ENCODE measurements at regions not wholly inside any gene's neighbourhood (a gene's known extent, or its start where the extent isn't known, plus 50 kb on each side); places are given as distances from the start of the nearest gene placed in this dataset.

DNA sequence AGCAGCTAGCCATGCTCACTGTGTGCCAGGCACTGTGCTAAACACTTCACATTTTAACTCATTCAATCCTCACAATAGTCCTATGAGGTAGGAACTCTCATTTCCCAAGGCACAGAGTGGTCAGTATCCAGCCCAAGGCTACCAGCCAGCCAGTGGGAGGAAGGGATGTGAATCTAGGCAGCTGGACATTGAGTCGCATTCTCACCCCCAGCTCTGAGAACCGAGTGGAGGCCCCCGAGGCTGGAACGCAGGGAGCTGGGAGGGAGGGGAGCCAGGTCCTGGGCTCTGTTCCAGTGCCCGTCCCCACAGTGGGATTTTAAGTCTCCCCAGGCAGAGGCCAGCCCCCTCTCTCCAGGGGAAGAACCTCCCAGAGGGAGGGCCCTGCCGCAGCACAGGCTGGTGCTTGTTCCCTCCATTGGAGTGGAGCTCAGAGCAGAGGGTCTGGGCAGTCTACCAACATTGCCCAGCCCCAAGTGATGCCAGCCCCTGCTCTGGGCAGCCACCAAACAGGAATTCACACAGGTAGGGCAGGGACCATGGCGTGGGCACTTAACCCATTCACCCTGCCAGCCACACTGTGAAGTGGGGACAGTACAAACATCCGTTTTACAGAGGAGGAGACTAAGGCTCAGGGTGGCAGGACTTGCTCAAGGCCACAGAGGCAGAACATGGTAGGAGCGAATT, 131.3 kb downstream of the CEBPB start:
- TF ChIP-seq, protein P1, sequence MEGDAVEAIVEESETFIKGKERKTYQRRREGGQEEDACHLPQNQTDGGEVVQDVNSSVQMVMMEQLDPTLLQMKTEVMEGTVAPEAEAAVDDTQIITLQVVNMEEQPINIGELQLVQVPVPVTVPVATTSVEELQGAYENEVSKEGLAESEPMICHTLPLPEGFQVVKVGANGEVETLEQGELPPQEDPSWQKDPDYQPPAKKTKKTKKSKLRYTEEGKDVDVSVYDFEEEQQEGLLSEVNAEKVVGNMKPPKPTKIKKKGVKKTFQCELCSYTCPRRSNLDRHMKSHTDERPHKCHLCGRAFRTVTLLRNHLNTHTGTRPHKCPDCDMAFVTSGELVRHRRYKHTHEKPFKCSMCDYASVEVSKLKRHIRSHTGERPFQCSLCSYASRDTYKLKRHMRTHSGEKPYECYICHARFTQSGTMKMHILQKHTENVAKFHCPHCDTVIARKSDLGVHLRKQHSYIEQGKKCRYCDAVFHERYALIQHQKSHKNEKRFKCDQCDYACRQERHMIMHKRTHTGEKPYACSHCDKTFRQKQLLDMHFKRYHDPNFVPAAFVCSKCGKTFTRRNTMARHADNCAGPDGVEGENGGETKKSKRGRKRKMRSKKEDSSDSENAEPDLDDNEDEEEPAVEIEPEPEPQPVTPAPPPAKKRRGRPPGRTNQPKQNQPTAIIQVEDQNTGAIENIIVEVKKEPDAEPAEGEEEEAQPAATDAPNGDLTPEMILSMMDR (IDR thresholded peaks at IDR 0.05): no peak
- TF ChIP-seq POLR2A (IDR thresholded peaks at IDR 0.05; ENCODE audit: low read depth): no peak

All from esophagus muscularis mucosa (tissue), 3 donors.